ENCODE measurements at regions not wholly inside any gene's neighbourhood (a gene's known extent, or its start where the extent isn't known, plus 50 kb on each side); places are given as distances from the start of the nearest gene placed in this dataset.

DNA sequence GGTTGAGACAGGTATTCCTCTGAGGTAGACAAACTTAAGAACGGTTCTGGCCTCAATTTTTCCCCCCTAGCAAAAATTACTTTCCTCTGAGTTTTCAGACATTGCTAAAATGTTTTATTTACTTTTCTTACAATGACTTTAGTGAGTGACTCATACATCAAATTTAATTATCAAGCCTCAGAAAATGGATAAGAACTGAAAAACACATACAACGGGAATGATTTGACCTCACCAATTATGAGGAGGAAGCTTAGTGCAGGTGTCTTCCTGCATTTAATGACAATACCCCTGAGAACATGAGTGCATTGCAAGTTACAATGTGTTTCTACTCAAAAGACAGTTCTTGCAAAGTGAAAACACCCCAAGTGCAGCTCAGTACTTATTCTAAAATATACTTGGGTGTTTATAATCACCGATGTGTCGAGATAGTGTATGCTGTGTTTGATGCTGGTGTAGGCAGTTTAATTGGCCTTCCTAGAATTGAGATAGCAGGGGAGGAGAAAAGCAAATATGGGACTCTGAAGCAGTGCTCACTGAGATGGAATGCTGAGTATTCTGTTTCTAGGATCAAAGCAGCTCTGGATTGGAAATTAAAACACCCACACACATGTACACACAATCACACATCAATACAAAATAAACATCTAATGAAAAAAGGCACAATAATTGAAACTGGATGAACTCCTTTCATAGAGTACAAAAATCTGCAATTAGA, 189.5 kb upstream of the SLC10A2 start:
- no peak for DNase-seq (ENCODE audit: low read depth)
- H3K4me3 ChIP-seq (ENCODE audit: control insufficient read depth, low read depth, low read length), result no peak overlapping the region
- TF ChIP-seq, protein P1, sequence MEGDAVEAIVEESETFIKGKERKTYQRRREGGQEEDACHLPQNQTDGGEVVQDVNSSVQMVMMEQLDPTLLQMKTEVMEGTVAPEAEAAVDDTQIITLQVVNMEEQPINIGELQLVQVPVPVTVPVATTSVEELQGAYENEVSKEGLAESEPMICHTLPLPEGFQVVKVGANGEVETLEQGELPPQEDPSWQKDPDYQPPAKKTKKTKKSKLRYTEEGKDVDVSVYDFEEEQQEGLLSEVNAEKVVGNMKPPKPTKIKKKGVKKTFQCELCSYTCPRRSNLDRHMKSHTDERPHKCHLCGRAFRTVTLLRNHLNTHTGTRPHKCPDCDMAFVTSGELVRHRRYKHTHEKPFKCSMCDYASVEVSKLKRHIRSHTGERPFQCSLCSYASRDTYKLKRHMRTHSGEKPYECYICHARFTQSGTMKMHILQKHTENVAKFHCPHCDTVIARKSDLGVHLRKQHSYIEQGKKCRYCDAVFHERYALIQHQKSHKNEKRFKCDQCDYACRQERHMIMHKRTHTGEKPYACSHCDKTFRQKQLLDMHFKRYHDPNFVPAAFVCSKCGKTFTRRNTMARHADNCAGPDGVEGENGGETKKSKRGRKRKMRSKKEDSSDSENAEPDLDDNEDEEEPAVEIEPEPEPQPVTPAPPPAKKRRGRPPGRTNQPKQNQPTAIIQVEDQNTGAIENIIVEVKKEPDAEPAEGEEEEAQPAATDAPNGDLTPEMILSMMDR (IDR thresholded peaks at IDR 0.05; ENCODE audit: control insufficient read depth, insufficient read depth, low read depth, low read length, missing control alignments), result no peak

DNA sequence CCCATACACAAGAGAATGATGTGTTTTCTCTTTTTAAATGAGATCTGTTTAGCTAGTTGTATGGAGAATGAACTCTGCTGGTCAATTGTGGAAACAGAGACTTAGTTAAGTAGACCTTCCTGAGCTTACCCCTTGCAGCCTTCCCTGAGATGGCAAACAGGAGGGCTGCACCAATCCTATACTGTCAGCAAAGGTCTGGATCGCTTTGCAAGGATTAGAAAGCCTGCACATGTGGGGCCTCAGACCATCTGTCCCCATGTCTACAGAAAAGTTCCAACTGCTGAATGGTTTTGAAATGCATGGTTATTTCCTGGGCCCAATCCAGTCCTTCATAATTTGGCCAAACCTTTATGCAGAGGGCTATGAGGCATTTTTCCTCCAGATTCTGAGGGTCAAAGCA, 183.9 kb upstream of the SLC10A2 start:
- no peak for DNase-seq (ENCODE audit: low read depth)
- no peak overlapping the region for H3K4me3 ChIP-seq (ENCODE audit: control insufficient read depth, low read depth, low read length)
- TF ChIP-seq, protein P1 (IDR thresholded peaks at IDR 0.05; ENCODE audit: control insufficient read depth, insufficient read depth, low read depth, low read length, missing control alignments), result no peak

DNA sequence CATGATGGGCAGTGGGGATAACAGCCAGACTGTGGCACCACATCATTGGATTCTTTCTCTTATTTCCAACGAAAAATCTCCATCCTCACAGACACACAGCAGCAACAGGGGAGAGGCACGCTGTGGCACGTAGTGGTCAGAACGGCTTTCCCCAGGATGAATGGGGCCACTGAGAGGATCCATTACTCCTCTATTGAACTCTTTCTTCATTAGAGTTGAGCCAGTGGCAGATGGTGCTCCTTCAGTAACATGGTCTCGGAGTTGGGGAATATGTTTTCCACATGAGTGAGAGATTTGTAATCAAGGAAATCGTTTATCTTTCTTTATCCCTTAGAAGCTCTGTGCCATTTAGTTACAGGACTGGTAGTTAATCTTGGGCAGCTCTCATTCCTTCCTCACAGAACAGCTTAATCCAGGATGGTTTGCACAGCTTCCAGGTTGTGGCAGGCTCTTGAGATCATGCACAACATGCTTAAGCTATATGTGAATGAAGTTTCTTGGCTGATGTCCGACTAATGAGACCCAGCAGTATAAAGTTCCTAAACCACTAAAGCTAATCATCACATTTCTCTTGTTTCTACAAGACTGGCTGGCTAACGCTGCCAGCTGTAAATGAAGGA, 180.5 kb upstream of the SLC10A2 start:
- no peak overlapping the region for H3K4me3 ChIP-seq (ENCODE audit: control insufficient read depth, low read depth, low read length)
- TF ChIP-seq, protein P1 (IDR thresholded peaks at IDR 0.05; ENCODE audit: control insufficient read depth, insufficient read depth, low read depth, low read length, missing control alignments), result no peak
- no peak for DNase-seq (ENCODE audit: low read depth)

DNA sequence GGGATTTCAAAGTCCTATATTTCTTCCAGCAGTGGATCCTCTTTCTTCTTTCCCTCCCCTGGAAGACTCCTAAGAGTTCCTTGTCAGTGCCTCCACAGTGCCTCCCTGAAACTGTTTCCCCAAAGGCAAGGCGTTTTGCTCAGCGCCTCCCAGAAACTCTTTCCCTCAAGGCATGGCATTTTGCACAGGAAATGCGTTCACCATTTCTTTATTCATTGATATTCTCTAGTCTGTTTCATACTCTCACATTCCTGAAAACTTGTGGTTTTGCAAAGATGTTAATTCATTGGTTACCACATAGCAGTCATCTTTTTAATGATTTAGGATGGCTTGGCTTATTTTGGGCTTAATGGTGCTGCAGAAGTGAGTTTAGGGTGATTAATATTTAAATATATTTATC, 177.3 kb upstream of the SLC10A2 start:
- TF ChIP-seq, protein P1 (IDR thresholded peaks at IDR 0.05; ENCODE audit: control insufficient read depth, insufficient read depth, low read depth, low read length, missing control alignments), result no peak
- no peak for DNase-seq (ENCODE audit: low read depth)
- H3K4me3 ChIP-seq (ENCODE audit: control insufficient read depth, low read depth, low read length), result no peak overlapping the region

DNA sequence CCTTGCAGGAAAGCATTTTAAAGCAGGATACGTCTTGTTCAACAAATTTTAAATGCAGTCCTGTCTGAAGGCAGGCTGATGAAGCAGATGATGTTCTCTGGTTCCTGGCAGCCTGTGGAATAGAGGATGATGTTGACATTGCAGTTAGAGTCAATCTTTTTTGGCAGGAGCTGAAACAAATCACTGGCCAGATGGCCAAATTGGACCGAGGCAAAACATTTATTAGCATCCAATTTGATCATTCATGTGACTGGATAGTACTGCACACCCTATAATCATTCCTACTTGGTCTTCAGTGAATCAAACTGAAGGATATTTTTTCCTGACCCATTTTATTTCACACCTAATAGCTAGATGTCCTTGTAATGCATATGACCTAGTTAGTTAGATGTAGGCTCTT, 172.2 kb upstream of the SLC10A2 start:
- H3K4me3 ChIP-seq (ENCODE audit: control insufficient read depth, low read depth, low read length), result no peak overlapping the region
- TF ChIP-seq, protein P1 (IDR thresholded peaks at IDR 0.05; ENCODE audit: control insufficient read depth, insufficient read depth, low read depth, low read length, missing control alignments), result no peak
- no peak for DNase-seq (ENCODE audit: low read depth)

DNA sequence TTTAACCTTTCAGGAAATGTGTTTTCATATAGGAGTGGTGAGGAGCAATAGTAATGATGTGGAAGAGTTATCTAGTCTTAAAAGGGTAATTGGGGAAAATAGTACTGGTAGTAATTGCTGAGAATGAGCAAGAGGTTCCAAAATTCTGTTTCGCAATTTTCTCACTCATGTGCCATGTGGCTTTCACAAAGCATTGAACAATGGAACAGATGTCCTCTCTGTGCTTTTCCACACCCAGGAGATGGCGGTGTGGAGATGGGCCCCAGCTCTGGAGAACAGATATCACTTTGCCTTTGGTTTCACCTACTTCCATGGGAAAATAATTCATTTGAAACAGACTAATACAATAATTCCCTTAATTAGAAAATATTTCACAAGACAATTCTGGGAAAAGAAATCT, 170.0 kb upstream of the SLC10A2 start:
- no peak overlapping the region for H3K4me3 ChIP-seq (ENCODE audit: control insufficient read depth, low read depth, low read length)
- DNase-seq (ENCODE audit: low read depth), result no peak
- TF ChIP-seq, protein P1 (IDR thresholded peaks at IDR 0.05; ENCODE audit: control insufficient read depth, insufficient read depth, low read depth, low read length, missing control alignments), result no peak

Data from AG09309 (cell line).